ENCODE measurements at regions not wholly inside any gene's neighbourhood (a gene's known extent, or its start where the extent isn't known, plus 50 kb on each side); places are given as distances from the start of the nearest gene placed in this dataset.
A peak's percentile ranks its signal among the peaks of the same experiment; 100 is the strongest.

DNA sequence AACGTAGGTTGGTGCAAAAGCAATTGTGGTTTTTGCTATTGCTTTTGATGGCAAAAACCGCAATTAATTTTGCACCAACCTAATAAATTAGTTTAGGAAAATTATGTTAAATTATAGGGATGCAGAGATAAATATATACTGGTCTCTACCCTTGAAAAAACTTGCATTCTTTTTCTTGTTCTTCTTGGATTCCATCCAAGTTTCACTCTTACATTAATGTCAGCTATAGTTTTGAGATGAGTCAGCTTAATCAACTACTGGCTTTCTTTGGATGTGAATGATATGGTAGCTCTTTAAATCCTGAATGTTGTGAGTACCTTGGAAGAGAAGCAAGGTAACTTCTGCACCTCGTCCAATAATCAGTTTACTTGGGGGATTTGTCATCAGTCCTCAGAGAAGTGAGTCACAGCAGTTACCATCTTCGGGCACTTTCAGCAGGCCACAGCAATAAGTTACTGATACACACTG is 549.0 kb upstream of the ZNF608 start:
- no peak for DNase-seq (ENCODE audit: low read depth, low spot score)
- in situ Hi-C loops (cut with HindIII; ENCODE audit: low pct_unique_long_range_greater_than_20kb, low sequenced_read_pairs), result no loop called here

DNA sequence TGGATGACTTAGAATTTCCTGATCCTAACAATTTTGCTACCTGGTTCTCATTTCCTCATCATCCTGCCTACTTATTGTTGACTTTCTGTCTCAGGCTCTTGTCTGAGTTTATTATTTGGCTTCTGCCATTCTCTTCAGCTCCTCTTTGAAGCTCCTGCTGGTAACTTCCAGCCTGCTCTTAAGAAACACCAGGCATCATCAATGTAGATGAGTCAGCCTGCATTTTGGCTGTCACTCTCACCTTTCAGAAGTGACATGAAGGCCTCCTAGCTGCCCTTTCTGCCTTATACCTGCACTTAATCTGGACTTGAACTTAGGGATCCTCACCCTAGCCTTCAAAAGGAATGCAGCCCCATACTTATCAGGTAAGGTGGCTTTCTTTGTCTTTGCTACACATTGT is 551.8 kb upstream of the ZNF608 start:
- in situ Hi-C loops (cut with HindIII; ENCODE audit: low pct_unique_long_range_greater_than_20kb, low sequenced_read_pairs), result no loop called here
- no peak for DNase-seq (ENCODE audit: low read depth, low spot score)

DNA sequence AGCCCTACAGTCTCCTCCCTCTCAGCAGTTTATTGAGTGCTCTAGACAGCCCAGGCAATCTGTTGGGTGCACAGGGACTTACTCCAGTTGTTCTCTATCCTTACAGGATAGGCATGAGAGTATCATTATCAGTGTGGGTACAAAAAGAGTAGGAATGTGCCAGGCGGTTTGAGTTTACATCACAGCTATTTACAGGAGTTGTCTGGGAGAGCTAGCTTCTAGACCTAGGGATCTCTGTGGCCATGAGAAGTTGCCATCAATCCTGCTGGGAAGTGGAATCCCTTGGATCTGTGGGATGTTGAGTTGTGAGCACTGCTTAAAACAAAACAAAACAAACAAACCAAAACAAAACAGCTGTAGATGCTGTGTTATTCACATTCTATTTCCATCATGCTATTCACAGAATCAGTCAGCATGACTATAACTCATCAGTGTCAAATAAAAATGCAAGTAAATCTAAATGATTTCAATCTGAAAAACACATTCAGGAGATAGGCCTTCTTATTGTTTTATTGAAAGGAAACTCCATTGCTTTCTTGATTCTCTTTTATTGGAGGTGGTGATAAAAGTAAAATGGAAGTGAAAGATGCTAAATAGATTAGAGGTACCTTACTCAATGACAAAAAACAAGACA is 552.4 kb upstream of the ZNF608 start:
- DNase-seq (ENCODE audit: low read depth, low spot score), result no peak
- in situ Hi-C loops (cut with HindIII; ENCODE audit: low pct_unique_long_range_greater_than_20kb, low sequenced_read_pairs), result no loop called here

GRCh38 chr5:125301711-125302110 is 555.3 kb upstream of the ZNF608 start:
- DNase-seq (ENCODE audit: low read depth, low spot score), result no peak

GRCh38 chr5:125302577-125302976 is 556.1 kb upstream of the ZNF608 start:
- no peak for DNase-seq (ENCODE audit: low read depth, low spot score)
- in situ Hi-C loops (cut with HindIII; ENCODE audit: low pct_unique_long_range_greater_than_20kb, low sequenced_read_pairs), result no loop called here

More at GRCh38 chr5:125301711-125302110, 555.3 kb upstream of the ZNF608 start:
- in situ Hi-C loops (cut with HindIII; ENCODE audit: low pct_unique_long_range_greater_than_20kb, low sequenced_read_pairs), result no loop called here

DNA sequence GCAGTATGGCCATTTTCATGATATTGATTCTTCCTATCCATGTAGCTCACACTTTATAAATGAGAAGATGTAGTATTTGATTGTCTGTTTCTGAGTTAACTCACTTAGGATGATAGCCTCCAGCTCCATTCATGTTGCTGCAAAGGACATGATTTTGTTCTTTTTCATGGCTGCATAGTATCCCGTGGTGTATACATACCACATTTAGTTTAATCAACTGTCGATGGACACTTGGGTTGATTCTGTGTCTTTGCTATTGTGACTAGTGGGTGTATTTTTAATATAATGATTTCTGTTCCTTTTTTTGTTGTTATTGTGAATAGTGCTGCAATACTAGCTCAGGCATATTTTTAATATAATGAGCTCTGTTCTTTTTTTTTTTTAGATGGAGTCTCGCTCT is 560.3 kb upstream of the ZNF608 start:
- in situ Hi-C loops (cut with HindIII; ENCODE audit: low pct_unique_long_range_greater_than_20kb, low sequenced_read_pairs), result no loop called here
- no peak for DNase-seq (ENCODE audit: low read depth, low spot score)

GRCh38 chr5:125310749-125311148 is 564.3 kb upstream of the ZNF608 start:
- in situ Hi-C loops (cut with HindIII; ENCODE audit: low pct_unique_long_range_greater_than_20kb, low sequenced_read_pairs), result no loop called here
- no peak for DNase-seq (ENCODE audit: low read depth, low spot score)

- in situ Hi-C loops (cut with HindIII; ENCODE audit: low pct_unique_long_range_greater_than_20kb, low sequenced_read_pairs), result no loop called here
- DNase-seq (ENCODE audit: low read depth, low spot score), result peak; percentile 13
Observed at GRCh38 chr5:125311743-125312142, 565.3 kb upstream of the ZNF608 start.

DNA sequence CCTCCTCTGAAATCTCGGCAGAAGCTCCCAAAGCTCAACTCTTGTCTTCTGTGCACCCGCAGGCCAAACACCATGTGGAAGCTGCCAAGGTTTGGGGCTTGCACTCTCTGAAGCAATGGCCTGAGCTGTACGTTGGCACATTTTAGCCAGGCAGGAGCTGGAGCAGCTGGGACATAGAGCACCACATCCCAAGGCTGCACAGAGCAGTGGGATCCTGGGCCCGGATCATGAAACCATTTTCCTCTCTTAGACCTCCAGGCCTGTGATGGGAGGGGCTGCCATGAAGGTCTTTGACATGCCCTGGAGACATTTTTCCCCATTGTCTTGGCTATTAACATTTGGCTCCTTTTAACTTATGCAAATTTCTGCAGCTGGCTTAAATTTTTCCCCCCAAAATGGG is 567.1 kb upstream of the ZNF608 start:
- DNase-seq (ENCODE audit: low read depth, low spot score), result no peak
- in situ Hi-C loops (cut with HindIII; ENCODE audit: low pct_unique_long_range_greater_than_20kb, low sequenced_read_pairs), result no loop called here

- in situ Hi-C loops (cut with HindIII; ENCODE audit: low pct_unique_long_range_greater_than_20kb, low sequenced_read_pairs), result no loop called here
- no peak for DNase-seq (ENCODE audit: low read depth, low spot score)
Observed at GRCh38 chr5:125315306-125315705, 568.9 kb upstream of the ZNF608 start.

DNA sequence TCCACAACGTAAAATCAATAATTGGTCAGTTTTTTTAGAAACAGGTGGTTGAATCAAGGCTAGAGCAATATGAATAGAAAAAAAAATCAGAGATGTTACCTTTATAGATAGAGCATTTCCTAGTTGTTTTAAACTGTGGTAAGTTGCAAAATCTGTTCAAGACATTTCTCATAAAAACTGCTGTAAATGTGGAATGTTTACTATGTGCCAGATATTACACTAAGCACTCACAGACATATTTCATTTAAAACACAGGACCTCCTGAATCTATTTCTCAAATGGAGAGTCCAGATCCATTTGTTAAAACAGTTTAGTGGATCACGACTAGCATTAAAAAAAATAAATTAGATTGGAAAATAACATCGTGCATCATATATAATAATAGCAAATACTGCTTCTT is 570.0 kb upstream of the ZNF608 start:
- in situ Hi-C loops (cut with HindIII; ENCODE audit: low pct_unique_long_range_greater_than_20kb, low sequenced_read_pairs), result no loop called here
- no peak for DNase-seq (ENCODE audit: low read depth, low spot score)

DNA sequence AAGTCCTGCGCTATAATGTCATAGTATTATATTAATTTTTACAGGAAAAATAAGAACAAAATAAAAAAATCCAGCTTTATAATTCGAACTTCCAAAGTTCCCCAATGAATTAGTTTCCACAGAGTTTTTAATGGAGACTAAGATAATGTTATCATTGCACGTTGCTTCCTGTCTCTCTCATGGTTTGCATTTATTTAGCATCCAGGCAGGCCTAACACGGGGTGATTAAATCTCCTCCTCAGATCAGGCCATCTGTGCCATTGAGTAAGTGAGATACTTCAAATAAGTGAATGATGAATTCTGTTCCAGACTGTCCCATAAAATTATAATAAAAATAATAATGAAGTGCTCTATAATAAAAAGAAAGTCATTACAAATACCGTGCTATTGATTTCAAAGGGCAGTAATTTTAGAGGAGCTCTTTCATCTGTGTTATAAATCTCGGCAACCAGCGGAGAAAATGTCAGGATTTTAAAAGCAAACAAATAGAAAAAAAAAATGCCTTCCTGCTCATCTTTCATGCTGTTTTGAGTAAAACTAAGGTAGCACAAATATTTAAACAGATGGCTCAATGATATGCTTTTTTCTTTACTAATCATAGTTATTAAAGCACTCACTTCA is 570.6 kb upstream of the ZNF608 start:
- DNase-seq (ENCODE audit: low read depth, low spot score), result no peak
- in situ Hi-C loops (cut with HindIII; ENCODE audit: low pct_unique_long_range_greater_than_20kb, low sequenced_read_pairs), result no loop called here

DNA sequence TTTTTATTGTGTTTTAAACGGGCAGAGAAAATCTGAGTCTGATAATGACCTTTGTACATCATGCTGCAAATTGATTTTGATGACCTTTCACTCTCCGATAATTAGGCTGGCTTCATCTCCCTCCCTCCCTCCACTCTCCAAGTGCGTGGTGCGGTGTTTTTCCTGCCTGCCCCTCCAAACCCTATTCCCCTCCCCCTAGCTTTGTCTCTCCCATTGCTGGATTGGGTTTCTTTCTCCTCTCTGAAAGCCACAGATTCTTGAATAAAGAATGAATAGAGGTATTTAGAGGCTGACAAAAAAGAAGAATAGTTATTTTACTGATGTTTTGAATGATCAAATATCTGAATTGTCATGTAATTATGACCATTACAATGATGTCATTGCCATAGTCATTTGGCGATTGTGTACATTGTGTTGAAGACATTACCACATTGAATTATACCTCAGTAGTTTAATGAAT is 571.1 kb upstream of the ZNF608 start:
- in situ Hi-C loops (cut with HindIII; ENCODE audit: low pct_unique_long_range_greater_than_20kb, low sequenced_read_pairs), result no loop called here

GRCh38 chr5:125321654-125322053 is 575.2 kb upstream of the ZNF608 start:
- in situ Hi-C loops (cut with HindIII; ENCODE audit: low pct_unique_long_range_greater_than_20kb, low sequenced_read_pairs), result no loop called here
- no peak for DNase-seq (ENCODE audit: low read depth, low spot score)

More for the DNA sequence above, 571.1 kb upstream of the ZNF608 start:
- no peak for DNase-seq (ENCODE audit: low read depth, low spot score)

- in situ Hi-C loops (cut with HindIII; ENCODE audit: low pct_unique_long_range_greater_than_20kb, low sequenced_read_pairs), result no loop called here
- DNase-seq (ENCODE audit: low read depth, low spot score), result no peak
Observed at GRCh38 chr5:125323613-125324012, 577.2 kb upstream of the ZNF608 start.

GRCh38 chr5:125325488-125326149 is 579.2 kb upstream of the ZNF608 start:
- in situ Hi-C loops (cut with HindIII; ENCODE audit: low pct_unique_long_range_greater_than_20kb, low sequenced_read_pairs), result no loop called here

GRCh38 chr5:125326150-125326510 is 579.7 kb upstream of the ZNF608 start:
- in situ Hi-C loops (cut with HindIII; ENCODE audit: low pct_unique_long_range_greater_than_20kb, low sequenced_read_pairs), result no loop called here
- no peak for DNase-seq (ENCODE audit: low read depth, low spot score)

More at GRCh38 chr5:125325488-125326149, 579.2 kb upstream of the ZNF608 start:
- DNase-seq (ENCODE audit: low read depth, low spot score), result no peak

GRCh38 chr5:125327676-125328075 is 581.2 kb upstream of the ZNF608 start:
- in situ Hi-C loops (cut with HindIII; ENCODE audit: low pct_unique_long_range_greater_than_20kb, low sequenced_read_pairs), result no loop called here
- no peak for DNase-seq (ENCODE audit: low read depth, low spot score)
